Neural progenitor cell (in vitro differentiated cells): ENCODE measurements at regions not wholly inside any gene's neighbourhood (a gene's known extent, or its start where the extent isn't known, plus 50 kb on each side); places are given as distances from the start of the nearest gene placed in this dataset.

Source experiments
- CTCF ChIP-seq: fragments of 200-600 bp; sonication (generic); IDR thresholded peaks from 2 replicates; pipeline ENCODE4 v1.5.1; 2017; ENCODE audit warnings: antibody characterized with exemption, mild to moderate bottlenecking
- EZH2 ChIP-seq: fragments of 200-600 bp; sonication (generic); IDR thresholded peaks from 2 replicates; pipeline ENCODE4 v1.6.1; 2017; ENCODE audit warnings: antibody characterized with exemption, mild to moderate bottlenecking, moderate library complexity

- TF ChIP-seq CTCF (no peak), EZH2 (no peak)
These were observed 629.4 kb downstream of the PLOD2 start for GRCh38 chr3:145531548-145531947.
